GM10266 (cell line): ENCODE measurements at regions not wholly inside any gene's neighbourhood (a gene's known extent, or its start where the extent isn't known, plus 50 kb on each side); places are given as distances from the start of the nearest gene placed in this dataset.

Experiments
- DNase-seq: peaks from one replicate; pipeline ENCODE4 v3.0.0; 2012; ENCODE audit errors: extremely low spot score
- CTCF ChIP-seq: IDR thresholded peaks from 2 replicates; pipeline ENCODE4 v1.5.1; 2012; ENCODE audit warnings: mild to moderate bottlenecking, low read depth; ENCODE audit not compliant: control insufficient read depth, insufficient read depth; ENCODE audit errors: missing control alignments

GRCh38 chr10:105383978-105384377, 742.9 kb downstream of the SORCS3 start:
- TF ChIP-seq CTCF, result no peak
- no peak for DNase-seq

DNA sequence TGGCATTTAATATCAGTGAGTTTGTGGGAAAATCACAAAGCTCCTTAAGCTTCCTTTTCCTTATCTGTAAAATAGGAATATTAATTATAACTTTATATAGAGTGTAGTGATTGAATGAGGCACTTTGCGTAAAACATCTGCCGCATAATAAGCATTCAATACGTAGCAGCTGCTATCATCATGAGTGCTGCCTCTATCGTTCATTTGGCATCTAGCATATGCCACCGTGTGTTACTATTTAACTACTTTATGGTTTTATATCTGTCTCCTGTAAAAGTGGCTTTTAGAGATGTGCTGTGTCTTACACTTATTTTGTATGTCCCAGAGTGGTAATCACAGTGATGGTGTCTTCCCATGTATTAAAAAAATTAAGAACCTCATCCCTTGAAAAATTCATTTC, 729.6 kb downstream of the SORCS3 start:
- TF ChIP-seq CTCF, result no peak
- no peak for DNase-seq

DNA sequence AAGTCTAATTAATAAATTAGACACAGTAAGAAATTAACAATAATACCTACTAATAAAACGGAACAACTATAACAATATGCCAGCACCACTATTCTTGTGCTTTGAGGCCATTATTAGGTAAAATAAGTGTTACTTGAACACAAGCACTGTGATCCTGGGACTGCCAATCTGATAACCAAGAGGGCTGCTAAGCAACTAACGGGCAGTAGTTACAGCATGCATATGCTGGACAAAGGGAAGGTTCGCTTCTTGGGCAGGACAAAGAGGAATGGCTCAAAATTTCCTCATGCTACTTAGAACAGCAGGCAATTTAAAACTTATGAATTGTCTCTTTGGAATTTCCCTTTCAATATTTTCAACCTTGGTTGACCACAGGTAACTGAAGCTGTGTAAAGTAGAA, 718.6 kb downstream of the SORCS3 start:
- DNase-seq, result no peak
- TF ChIP-seq CTCF, result no peak

DNA sequence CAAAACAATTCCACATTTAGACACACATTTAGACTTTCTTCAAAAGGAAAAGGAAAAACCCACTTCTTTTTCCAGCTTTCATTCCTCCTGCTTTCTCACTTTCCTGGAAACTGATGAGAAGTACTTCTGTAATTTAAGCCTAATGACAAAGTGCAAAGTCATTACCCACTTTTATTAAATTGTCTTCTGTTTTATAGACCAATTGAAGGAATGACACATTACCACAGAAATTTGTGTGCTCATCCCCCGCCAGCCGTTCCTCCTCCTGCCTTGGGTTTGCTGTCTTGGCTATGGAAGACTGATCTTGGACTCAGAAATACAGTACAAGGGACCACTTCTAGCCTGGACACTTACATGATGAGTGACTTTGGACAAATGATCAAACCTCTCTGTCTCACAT, 717.8 kb downstream of the SORCS3 start:
- DNase-seq, result no peak
- TF ChIP-seq CTCF, result no peak

DNA sequence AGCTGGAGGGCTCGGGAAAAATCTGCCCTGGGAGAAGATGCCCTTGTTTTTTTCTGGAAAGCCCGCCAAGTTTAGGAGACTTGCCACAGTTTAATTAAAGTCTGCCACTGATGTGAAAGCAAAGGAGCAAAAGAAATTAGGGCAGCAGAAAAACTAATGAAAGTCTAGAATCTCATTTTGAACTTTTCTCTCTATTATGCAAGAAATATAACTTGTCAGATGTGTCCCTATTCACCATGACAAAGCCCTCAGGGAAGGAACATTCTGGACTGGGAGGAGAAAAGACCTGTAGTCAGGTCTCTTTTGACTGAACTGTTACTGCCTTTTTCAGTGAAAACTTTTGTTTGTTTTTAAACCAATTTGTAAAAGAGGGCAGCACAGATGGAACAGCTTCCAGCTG, 715.5 kb downstream of the SORCS3 start:
- DNase-seq, result no peak
- TF ChIP-seq CTCF, result no peak

DNA sequence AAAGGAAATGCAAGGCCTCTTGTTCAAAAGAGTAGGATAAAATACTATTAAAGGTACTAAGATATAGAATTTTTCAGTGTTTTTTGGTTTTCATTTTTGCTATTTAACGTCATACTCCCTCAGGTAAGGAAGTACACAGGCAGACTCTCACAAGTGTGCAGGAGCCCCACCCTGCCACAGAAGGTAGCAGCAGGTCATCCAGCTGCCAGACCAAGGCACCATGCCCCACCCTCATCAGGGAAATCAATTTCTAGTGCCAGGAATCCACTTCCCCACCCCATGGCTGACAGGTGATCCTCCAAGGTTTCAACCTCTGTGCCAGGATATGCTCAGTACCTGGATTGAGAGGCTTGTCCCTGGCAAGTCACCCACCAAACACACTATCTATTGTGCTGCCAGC, 712.9 kb downstream of the SORCS3 start:
- no peak for DNase-seq
- TF ChIP-seq CTCF, result no peak

GRCh38 chr10:105352827-105353226, 711.7 kb downstream of the SORCS3 start:
- DNase-seq, result no peak

More at GRCh38 chr10:105352827-105353226, 711.7 kb downstream of the SORCS3 start:
- no peak for TF ChIP-seq CTCF
